NB4 (cell line): ENCODE measurements at regions not wholly inside any gene's neighbourhood (a gene's known extent, or its start where the extent isn't known, plus 50 kb on each side); places are given as distances from the start of the nearest gene placed in this dataset.

Source experiments
- POLR2A ChIP-seq: IDR thresholded peaks from 2 replicates; pipeline ENCODE4 v1.6.1; 2011; ENCODE audit warnings: mild to moderate bottlenecking; ENCODE audit not compliant: insufficient read length; ENCODE audit errors: extremely low read depth
- TF ChIP-seq, protein P1 (sequence below): IDR thresholded peaks from one replicate; pipeline ENCODE4 v1.5.1; 2012; ENCODE audit warnings: low read depth, low read length

DNA sequence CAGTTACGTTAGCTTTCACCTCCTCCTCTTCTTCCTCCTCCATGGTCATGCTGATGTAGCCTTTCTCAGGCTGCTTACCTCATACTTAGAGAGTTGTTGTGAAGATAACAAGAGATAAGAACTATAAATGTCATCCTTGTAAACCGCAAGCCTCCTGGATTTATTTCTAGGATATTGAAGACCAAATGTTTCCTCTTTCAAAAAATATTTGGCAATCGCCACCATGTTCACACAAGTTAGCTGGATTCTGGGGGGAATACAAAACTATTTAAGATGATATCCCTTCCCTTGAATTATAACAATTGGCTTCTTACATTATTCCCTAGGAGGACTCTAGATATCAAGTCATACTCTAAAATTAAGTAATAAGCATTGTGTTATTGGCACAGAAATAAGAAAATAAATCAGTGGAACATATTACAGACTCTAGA lies 99.8 kb upstream of the PLEKHG1 start:
- no peak for TF ChIP-seq POLR2A
- TF ChIP-seq, protein P1, sequence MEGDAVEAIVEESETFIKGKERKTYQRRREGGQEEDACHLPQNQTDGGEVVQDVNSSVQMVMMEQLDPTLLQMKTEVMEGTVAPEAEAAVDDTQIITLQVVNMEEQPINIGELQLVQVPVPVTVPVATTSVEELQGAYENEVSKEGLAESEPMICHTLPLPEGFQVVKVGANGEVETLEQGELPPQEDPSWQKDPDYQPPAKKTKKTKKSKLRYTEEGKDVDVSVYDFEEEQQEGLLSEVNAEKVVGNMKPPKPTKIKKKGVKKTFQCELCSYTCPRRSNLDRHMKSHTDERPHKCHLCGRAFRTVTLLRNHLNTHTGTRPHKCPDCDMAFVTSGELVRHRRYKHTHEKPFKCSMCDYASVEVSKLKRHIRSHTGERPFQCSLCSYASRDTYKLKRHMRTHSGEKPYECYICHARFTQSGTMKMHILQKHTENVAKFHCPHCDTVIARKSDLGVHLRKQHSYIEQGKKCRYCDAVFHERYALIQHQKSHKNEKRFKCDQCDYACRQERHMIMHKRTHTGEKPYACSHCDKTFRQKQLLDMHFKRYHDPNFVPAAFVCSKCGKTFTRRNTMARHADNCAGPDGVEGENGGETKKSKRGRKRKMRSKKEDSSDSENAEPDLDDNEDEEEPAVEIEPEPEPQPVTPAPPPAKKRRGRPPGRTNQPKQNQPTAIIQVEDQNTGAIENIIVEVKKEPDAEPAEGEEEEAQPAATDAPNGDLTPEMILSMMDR, result no peak
